HG02973 (cell line): ENCODE measurements at regions not wholly inside any gene's neighbourhood (a gene's known extent, or its start where the extent isn't known, plus 50 kb on each side); places are given as distances from the start of the nearest gene placed in this dataset.

Experiments
- ATAC-seq: cut with Tn5 transposase; IDR thresholded peaks from one replicate; pipeline ENCODE4 v1.9.1; 2021; ENCODE audit warnings: moderate library complexity; ENCODE audit not compliant: unreplicated experiment

DNA sequence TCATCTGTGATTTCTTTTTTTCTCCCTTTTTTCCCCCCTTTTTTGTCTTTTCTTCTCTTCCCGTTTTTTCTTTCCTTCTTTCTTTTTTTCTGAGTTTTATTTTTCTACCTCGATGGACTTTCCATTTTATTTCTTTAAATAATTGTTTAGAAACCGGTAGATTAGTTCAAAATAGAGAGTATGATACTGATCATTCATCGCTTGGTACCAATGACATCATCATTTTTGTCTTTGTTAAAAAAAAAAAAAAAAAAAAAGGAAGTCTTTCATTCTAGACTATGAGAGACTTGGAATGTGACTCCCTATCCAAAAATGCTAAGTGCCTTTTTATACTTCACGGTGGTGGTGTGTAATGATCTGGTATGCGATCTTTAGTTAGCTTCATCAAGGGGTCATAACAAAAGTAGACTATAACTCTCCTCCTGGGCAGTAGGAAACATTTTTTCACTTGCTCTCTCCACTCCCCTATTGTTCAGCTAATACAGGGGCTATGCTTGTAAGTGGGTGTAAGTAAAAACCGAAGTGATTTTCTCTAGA, 1517.5 kb upstream of the ZEB2 start:
- no peak for ATAC-seq

DNA sequence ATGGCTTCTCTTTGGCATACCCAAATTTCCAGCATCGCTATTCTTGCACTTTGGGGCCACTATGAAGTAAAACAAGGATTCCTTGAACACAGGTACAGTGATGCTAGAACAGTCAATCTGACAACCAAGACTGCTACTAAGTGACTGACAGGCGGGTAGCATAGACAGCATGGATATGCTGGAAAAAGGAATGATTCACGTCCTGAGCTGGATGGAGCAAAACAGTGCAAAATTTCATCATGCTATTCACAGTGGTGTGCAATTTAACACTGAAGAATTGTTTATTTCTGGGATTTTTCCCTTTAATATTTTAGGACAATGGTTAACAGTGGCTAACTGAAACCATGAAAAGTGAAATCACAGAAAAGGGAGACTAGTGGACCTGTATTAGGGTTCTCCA, 1511.2 kb upstream of the ZEB2 start:
- no peak for ATAC-seq

DNA sequence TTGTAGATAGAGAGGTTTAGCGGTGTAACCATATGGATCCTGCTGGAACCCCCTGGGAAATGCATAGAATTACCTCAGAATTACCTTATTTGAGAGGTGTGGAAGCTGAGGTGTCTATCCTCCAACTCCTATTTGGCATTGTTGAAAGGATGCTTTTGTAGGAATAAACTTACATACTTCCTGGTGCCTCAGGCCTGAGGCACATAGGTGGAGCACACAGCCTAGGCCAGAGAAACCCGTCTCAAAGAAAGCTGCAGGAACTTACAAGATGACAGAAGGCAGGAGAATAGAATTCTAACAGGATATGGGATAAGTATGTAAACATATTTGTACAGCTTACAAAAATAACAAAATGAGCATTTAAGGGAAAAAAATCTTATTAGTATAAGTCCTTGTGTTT, 1507.2 kb upstream of the ZEB2 start:
- ATAC-seq = no peak

DNA sequence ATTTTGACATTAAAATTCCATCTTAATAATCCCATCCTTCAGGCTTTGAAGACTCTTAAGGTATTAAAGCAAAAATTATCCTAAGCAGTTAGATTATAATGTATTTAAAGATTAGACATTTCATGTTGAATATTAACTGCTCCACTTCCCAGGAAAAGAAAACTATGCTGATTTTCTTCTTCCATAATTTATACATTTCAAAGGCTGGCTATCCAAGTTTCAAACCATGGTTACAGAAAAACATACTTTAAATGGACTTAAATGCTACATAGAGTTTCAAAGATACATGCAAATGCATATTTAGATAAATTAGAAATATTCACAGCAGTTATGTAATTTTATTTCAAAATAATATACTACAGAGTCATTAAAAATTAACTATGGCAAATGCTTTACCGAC, 1505.6 kb upstream of the ZEB2 start:
- no peak for ATAC-seq

DNA sequence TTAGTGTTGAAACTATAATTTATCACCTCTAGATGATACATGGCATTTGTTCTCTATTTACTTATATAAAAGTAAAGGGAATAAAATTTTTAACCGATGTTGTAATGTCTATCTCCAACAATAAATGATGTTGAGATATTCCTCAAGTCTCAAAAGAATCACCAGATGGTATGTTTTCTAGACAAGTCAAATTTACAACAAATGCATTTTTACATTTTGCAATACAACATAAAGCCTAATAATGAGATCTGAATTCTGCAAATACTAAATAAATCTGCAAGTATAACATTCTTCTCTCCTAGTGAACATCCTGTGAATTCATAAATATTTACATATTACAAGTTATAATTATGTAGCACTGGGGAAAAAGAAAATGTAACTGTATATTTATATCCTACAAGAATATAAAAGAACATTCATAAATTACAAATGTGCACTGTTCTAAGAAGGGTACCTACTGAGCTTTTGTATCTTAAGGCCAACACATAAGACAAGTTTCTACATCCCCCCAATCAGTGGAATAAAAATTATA, 1504.4 kb upstream of the ZEB2 start:
- ATAC-seq = no peak

DNA sequence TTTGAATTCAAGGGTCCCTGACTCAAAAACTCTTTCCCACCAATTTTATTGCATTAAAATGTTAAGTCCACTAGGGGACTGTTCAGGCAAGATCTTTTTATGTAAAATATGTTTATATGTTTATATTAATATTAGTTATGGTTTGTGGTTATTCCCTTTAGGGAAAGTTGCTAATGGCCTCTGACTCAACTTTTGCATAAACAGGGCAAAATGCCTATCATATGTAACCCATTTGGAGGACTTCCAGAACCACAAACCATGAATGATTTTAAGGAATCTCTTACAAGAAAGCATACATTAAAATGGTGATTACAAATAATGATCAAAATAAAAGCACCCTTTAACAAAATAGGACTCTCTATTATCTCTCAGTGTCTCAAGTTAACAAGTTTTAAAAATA, 1484.5 kb upstream of the ZEB2 start:
- ATAC-seq = no peak

DNA sequence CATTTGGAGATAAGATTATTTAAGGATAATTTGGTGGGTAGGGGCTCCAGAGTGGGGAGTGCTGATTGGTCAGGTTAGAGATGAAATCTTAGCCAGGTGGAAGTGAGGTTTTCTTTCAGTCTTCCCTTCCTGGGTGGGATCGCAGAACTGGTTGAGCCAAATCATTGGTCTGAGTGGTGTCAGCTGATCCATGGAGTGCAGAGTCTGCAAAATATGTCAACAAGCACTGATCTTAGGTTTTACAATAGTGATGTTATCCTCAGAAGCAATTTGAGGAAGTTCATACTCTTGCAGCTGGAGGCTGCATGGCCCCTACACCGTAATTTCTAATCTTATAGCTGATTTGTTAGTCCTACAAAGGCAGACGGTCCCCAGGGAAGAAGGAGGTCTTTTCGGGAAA, 1483.4 kb upstream of the ZEB2 start:
- ATAC-seq = no peak

DNA sequence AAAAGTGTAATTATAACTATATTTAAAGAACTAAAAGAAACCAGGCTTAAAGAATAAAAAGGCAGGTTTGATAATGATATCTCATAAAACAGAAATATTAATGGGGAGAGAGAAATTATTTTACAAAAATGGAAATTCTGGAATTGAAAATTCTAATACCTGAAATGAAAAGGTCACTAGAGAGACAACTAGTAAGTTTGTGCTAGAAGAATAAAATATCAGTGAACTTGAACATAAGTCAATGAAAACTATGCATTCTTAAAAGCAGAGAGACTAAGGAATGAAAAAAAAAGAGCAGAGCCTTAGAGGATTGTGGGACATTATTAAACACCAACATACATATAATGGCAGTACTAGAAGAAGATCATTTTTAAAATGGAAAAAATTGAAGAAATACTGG, 1475.0 kb upstream of the ZEB2 start:
- no peak for ATAC-seq

DNA sequence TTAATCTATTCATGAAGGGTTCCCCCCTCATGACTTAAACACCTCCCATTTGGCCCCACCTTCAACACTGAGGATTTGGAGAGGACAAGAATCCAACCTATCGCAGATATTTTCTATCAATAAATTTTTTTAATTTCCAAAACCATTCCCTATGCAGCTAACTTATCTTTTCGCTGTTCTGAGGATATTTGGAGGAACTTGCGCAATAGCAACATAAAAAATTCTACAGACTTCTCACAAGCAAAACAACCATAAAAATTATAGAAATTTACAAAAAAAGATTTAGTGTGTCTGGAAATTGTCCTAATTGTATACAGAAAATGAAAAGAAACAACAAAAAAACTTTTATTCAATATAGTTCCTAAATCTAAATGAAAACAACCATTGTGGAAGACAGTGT, 1472.7 kb upstream of the ZEB2 start:
- ATAC-seq = no peak

DNA sequence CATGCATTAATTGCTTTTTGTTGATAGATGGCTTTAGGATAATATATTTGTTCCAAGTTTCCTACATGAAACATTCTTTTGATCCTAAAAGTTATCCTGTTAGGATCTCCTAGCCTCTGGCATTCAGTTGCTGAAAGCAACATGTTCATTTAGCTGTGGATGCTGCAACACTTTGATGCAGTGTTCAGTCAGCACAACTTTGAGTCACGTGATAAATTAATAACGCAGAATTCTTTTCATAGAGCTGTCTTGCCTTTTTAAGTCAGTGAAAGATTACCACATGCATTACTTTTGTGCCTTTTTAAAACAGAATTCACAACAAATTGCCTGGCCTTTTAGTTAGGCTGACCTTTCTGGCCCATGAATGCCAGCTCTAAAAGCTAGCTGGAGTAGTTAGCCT, 1467.9 kb upstream of the ZEB2 start:
- ATAC-seq = no peak

DNA sequence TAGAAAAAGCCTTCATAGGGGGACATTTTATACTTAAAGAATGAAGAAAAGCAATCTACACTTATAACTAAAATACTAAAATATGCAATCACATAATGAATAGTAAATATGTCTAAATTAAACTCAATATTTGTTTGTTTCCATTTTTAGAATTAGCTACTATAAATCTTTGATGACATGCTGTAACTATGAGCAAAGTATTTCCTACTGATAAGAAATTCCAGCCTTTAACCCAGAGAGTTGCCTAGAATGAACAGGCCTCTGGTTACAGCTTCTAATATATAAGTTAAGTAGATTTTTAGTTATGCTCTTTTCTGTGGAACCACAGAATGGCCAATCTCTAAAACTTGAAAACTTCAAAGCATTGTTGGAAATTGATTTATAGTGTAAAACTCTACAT, 1465.6 kb upstream of the ZEB2 start:
- no peak for ATAC-seq

DNA sequence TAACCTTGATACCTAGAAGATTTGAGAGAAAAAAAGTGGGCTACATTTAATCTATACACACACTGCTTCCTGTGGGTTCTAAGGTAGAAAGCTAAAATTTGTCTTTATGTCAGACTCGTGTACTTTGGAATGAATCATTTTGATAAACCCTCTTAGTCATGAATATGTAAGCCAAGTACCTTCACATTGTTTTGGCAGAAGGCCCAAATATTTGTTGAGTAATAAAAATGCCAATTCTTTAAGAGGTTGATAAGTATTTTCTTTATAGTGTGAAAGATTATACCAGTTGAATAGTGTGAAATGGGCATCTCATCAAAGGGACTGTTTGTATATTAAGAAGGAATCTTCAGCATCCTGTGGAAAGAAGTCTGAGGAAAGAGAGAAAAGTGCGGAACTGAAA, 1464.7 kb upstream of the ZEB2 start:
- no peak for ATAC-seq

DNA sequence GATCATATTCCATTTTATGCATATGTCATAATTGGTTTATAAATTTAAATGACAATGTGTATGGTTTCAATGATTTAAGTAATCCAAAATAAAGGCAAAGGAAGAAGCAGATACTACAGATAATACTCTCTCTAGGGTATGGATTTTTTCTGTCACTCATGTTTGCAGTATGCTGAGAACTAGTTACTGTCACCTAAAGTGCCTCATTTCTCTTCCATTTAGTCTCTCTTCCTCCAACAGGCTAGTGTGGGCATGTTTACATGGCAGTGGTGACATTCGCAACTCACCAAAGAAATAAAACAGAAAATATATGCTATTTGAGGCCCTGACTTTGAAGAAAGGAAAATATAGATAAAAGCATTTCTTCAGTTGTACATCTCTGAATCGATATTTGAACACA, 1460.4 kb upstream of the ZEB2 start:
- no peak for ATAC-seq

DNA sequence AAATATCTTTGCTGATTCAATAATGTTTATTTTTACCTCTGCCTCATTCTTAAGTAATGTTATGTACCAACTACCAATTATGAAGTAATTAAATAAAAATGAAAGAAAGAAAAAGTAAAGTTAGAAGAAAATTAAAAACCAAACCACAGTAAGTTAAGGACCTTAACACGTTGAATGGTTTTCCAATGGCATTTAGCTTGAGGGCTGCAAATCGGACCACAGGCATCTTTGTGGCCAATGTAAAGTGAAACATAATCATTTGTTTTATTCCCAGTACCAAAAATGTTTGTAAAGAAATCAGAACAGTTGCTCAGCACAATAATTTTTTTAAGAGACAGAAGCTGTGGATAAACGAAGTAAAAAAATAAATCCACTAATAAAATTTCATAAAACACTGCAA, 1455.5 kb upstream of the ZEB2 start:
- ATAC-seq = no peak

DNA sequence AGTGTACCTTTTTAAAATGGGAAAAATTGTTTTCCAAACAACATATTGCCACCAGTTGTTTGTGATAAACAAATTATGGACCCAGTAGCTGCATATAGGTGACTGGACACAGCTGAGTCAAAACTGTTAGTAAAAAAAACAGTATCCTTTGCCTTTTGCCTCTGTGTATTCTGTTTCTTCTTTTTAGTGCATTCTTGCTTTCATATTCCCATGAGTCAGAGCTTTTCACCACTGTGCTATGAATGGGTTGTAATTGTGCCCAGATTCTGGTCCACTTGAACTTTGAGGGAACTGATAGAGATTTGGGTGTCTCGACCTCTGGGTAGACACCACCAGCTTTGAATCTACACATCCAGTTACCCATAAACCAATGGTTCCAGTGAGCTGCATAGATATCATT, 1441.9 kb upstream of the ZEB2 start:
- no peak for ATAC-seq

DNA sequence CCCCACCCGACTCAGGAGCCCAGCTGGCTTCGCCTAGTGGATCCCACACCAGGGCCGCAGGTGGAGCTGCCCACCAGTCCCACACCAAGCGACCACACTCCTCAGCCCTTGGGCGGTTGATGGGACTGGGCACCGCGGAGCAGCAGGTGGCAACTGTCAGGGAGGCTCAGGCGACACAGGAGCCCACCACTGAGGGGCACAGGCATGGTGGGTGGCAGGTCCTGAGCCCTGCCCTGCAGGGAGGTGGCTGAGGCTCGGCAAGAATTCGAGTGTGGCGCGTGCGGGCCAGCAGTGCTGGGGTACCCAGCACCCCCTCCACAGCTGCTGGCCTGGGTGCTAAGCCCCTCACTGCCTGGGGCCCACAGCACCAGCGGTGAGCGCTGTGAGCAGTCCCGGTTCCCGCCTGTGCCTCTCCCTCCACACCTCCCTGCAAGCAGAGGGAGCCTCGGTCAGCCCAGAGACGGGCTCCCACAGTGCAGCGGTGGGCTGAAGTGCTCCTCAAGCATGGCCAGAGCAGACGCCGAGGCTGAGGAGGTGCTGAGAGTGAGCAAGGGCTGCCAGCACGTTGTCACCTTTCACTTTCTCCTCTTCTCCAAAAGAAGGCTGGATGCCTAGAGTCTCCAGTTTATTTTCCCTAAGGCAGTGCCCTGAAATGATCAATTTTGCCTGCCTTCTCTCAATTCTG, 1440.7 kb upstream of the ZEB2 start:
- ATAC-seq = no peak

DNA sequence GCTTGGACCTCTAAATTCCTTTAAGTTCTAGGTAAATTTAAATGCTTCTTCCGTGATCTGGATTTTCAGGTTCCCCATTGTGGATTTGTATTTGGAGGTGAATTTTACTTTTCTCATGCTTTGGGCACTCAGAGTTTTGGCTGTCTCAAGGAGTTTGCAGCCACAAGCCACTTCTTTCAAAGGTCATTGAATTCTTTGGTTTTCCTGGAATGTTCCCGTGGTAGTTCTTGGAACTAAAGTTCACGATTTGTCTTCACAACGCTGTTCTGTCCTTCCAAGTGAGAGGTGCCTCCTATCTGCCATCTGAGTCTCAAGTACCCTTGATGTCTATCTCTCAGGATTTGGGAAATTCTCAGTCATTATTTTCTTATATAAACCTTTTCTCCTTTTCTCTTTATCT, 1438.7 kb upstream of the ZEB2 start:
- no peak for ATAC-seq

DNA sequence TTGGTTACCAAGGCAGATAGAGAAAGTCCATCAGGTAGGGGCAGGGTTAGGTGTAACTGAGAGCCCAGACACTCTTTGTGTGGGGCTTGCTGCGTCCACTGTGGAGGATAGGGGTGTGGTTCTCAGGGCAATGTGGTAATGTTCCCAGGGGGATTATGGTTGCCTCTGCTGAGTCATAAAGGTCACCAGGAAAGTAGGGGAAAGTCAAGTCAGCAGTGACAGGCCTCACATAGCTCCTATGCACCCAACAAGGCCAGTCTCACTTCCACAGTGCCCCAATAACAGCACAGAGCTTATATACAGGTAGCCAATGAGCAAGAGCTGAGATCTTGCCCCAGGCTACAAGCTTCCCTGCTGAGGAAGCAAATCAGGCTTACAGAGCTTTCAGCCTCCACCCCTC, 1438.0 kb upstream of the ZEB2 start:
- no peak for ATAC-seq

DNA sequence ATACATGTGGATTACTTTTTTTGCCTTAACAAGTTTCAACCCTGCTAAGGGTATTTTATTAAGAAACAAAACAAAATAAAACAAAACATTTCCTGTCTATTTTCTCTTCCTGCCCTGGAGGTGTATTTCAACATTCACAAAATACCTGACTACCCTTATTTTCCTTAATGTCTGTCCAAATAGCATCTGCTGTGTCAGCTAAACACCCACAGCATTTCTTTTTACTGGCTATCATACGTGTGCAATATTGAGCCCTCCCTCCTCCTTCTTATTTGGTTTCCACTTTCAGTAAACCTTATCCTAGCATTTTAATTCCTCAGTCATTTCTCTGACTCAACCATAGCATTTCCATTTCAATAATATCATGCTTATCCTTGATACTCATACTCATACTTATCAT, 1420.0 kb upstream of the ZEB2 start:
- ATAC-seq = no peak

DNA sequence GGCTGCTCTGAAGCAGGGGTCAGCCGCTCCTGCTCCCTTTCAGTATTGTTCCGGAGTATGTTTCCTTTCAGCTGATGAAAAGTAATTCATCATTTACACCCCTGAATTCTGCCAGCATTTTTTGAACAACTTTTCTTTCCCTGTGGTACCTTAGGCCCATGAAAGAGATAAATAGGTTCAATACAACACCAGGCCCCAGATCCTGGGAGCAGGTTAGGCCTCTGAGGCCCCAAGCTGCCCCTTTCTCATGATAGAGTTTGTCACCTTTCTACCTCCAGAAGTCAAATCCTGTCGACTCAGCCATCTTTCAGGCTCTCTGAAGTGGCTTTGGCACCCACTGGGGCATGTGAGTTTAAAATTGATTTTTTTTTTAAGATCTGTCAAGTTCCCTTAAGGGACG, 1415.1 kb upstream of the ZEB2 start:
- ATAC-seq = no peak

DNA sequence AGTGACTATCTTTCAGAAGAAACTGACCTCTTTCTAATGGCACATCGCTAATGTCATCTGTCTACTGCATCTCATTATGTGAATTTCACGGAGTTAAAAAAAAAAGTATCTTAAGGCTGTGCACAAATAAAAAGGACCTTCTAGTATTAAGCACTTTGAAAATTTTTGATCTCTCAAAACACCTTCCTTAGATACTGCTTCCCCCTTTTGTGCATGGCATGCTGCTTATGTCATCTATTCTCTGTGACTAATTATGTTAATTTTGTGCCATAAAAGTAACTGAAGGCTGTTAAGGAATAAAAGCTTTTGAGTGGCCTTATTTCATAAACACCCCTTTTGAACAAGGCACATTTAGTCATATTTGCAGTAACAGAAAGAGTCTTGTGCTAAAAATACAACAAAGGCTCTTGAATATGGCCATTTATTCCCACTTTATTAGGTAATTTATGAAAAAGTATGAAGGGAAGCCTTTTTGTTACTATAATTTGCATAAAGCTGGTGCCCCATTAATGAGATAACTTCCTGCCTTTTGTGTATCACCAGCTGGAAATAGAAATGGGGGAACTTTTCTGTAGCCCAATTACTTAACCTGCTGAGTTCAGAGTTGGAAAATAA, 1412.0 kb upstream of the ZEB2 start:
- no peak for ATAC-seq

DNA sequence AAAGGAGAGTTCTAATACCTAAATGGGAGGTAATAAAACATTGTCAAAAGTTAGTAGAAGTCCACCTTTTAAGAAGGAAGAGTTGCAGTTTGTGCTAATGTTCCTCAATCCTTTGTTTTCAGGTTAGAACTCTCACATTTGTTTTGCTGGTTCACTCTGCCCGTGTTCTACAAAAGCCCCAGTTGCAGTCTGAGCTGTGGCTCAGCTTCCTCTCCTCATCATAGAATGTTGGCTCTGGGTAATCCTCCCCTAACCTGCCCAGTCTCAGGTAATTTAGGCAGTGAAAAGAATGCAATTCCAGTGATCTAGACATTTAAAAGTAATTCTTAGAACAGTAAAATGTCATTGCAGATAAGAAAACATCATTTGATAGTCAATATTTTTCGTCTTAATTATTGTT, 1410.4 kb upstream of the ZEB2 start:
- no peak for ATAC-seq
